Calu3 (cell line): ENCODE measurements at regions not wholly inside any gene's neighbourhood (a gene's known extent, or its start where the extent isn't known, plus 50 kb on each side); places are given as distances from the start of the nearest gene placed in this dataset.

Source experiments
- BruUV-seq: library from RNA; stranded (reverse); fragments of 400-500 nt; replicated peaks from 2 replicates; lab custom pipeline; 2021; lab: Mats Ljungman, UMichigan
- CTCF ChIA-PET: fragments of 300-600 bp; sonication (Branson Sonifier 250); formaldehyde crosslinking; loops from one replicate; lab custom pipeline; 2022; ENCODE audit warnings: antibody characterized with exemption; lab: Charles Lee
- DNase-seq: peaks from one replicate; pipeline ENCODE4 v3.0.0; 2022
- H3K27ac Mint-ChIP-seq: one replicate; pipeline ENCODE4 v1.8.0; 2022; ENCODE audit warnings: mixed read lengths; ENCODE audit not compliant: unreplicated experiment
- H3K27me3 Mint-ChIP-seq: one replicate; pipeline ENCODE4 v1.8.0; 2022; ENCODE audit warnings: mixed read lengths; ENCODE audit not compliant: unreplicated experiment
- H3K36me3 Mint-ChIP-seq: one replicate; pipeline ENCODE4 v1.8.0; 2022; ENCODE audit warnings: mild to moderate bottlenecking, moderate library complexity, mixed read lengths; ENCODE audit not compliant: insufficient read depth, unreplicated experiment
- H3K4me1 Mint-ChIP-seq: one replicate; pipeline ENCODE4 v1.8.0; 2022; ENCODE audit warnings: mild to moderate bottlenecking, low read depth, mixed read lengths; ENCODE audit not compliant: unreplicated experiment
- H3K4me3 Mint-ChIP-seq: one replicate; pipeline ENCODE4 v1.8.0; 2022; ENCODE audit warnings: mild to moderate bottlenecking, low read depth, moderate library complexity, mixed read lengths; ENCODE audit not compliant: unreplicated experiment
- H3K9me3 Mint-ChIP-seq: one replicate; pipeline ENCODE4 v1.8.0; 2022; ENCODE audit warnings: low read depth, mixed read lengths; ENCODE audit not compliant: unreplicated experiment
- CTCF ChIP-seq: fragments of 200-600 bp; IDR thresholded peaks from one replicate; pipeline ENCODE4 v1.8.0; 2022; ENCODE audit warnings: antibody characterized with exemption; ENCODE audit not compliant: unreplicated experiment
- intact Hi-C: fragments of 100-400 bp; cut with micrococcal nuclease; formaldehyde crosslinking; loops from one replicate; pipeline ENCODE4 v1.10.0; 2022; ENCODE audit not compliant: unreplicated experiment

DNA sequence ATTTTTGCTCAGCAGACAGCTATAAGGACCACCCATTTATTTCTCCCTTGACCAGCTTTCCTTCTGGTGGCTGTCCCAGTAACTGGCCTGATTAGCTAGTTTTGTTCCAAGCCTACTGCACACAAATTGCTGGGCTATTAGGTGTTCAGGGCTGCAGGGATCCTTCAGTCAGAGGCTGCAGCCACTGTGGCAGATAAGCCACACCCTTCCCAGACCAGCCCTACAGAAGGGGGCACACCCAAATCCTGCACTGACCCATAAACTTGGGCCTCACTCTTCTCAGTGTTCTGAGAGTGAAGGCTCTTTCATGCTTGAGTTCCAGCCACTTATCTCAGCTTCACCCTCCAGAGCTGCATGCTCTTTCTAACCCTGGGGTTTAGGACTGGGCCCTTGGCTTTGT is 200.0 kb downstream of the AASDHPPT start:
- Mint-ChIP-seq H3K36me3 (no peaks in the 10 kb centered on the region), H3K9me3 (peaks cover 7% of the 10 kb centered on the region), H3K27ac (no peak overlapping the region), H3K27me3 (no peaks in the 10 kb centered on the region), H3K4me1 (no peaks in the 10 kb centered on the region), H3K4me3 (no peak overlapping the region)
- CTCF ChIA-PET, result no interaction called here
- intact Hi-C loops, result no loop called here
- DNase-seq, result no peak
- no TSS peak for BruUV-seq
- TF ChIP-seq CTCF, result no peak

DNA sequence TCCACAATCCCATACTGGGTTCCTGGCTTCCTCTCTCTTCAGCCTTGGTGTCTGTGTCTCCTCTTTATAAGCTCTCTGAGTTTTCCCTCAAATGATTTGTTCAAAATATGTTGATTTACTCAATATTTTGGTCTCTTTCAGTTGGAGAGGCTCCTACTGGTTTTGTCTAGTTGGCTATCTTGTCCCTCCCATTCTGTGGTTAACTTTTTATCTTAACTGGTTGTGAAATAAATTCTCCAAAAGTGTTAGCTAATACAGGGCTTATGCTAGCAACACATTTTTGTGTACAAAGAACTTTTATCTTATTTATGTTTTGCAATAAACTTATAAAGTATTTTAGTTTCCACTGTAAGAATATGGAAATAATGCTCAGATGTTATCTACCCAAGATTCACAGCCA is 200.9 kb downstream of the AASDHPPT start:
- TF ChIP-seq CTCF, result no peak
- Mint-ChIP-seq H3K4me3 (no peak overlapping the region), H3K9me3 (peaks cover 8% of the 10 kb centered on the region), H3K4me1 (no peaks in the 10 kb centered on the region), H3K36me3 (no peaks in the 10 kb centered on the region), H3K27me3 (no peaks in the 10 kb centered on the region), H3K27ac (no peak overlapping the region)
- intact Hi-C loops, result no loop called here
- CTCF ChIA-PET, result no interaction called here
- BruUV-seq, result no TSS peak
- no peak for DNase-seq

DNA sequence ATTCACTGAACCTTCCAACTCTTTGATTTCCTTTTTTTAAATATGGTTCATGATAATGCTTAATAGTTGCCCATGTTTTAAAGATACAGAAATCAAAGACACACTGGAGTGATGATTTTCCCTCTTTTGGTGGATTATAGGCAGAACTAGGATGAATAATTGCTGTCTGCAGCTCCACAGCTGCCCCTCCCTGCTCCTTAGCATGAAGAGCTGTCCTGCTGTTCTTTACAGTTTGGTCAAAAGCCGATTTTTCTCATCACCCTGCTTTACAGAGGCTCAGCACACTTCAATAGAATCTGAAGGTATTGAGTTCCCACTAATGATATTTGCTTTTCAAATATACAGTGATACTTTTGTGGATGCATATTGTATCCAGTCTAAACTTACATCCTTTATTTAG is 202.6 kb downstream of the AASDHPPT start:
- CTCF ChIA-PET, result no interaction called here
- BruUV-seq, result no TSS peak
- TF ChIP-seq CTCF, result no peak
- Mint-ChIP-seq H3K4me3 (no peak overlapping the region), H3K27me3 (no peaks in the 10 kb centered on the region), H3K9me3 (peaks cover 8% of the 10 kb centered on the region), H3K36me3 (no peaks in the 10 kb centered on the region), H3K4me1 (no peaks in the 10 kb centered on the region), H3K27ac (no peak overlapping the region)
- DNase-seq, result no peak
- intact Hi-C loops, result no loop called here

- no peak overlapping the region for H3K4me3 Mint-ChIP-seq
- H3K27me3 Mint-ChIP-seq, result no peaks in the 10 kb centered on the region
- H3K4me1 Mint-ChIP-seq, result no peaks in the 10 kb centered on the region
- CTCF ChIA-PET, result no interaction called here
- no peak for TF ChIP-seq CTCF
- peaks cover 6% of the 10 kb centered on the region for H3K9me3 Mint-ChIP-seq
- H3K36me3 Mint-ChIP-seq, result no peaks in the 10 kb centered on the region
- BruUV-seq, result no TSS peak
- DNase-seq, result no peak
- no peak overlapping the region for H3K27ac Mint-ChIP-seq
- intact Hi-C loops, result no loop called here
Observed at GRCh38 chr11:106281455-106282173, 204.2 kb downstream of the AASDHPPT start.
